ENCODE measurements at regions not wholly inside any gene's neighbourhood (a gene's known extent, or its start where the extent isn't known, plus 50 kb on each side); places are given as distances from the start of the nearest gene placed in this dataset.

DNA sequence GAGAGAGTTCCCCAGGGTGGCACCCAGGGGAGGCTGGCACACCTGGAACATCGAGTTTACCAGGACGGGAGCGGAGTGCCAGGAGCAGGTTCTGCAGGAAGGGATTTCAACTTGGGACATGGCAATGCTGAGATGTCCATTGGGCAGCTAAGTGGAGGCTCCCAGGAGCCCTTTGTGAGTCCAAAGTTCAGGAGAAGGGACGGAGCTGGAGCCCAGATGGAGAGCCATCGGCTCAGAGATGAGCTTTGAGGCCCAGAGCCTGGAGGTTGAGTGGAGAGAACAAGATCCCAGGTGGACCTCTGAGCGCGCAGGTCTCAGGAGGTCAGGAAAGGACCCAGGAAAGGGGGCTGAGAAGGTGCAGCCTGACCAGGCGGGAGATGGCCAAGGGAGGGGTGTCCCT is 67.5 kb upstream of the AFDN start:
- TF ChIP-seq GATA3 (IDR thresholded peaks at IDR 0.05; ENCODE audit: low read depth, low read length) (no peak), GATA2 (IDR thresholded peaks at IDR 0.05; ENCODE audit: low read depth, low read length) (no peak)
